ELR (cell line): ENCODE measurements at regions not wholly inside any gene's neighbourhood (a gene's known extent, or its start where the extent isn't known, plus 50 kb on each side); places are given as distances from the start of the nearest gene placed in this dataset.

Source experiments
- DNase-seq: peaks from one replicate; pipeline ENCODE4 v3.0.0-alpha.2; 2015; ENCODE audit warnings: low read depth

DNA sequence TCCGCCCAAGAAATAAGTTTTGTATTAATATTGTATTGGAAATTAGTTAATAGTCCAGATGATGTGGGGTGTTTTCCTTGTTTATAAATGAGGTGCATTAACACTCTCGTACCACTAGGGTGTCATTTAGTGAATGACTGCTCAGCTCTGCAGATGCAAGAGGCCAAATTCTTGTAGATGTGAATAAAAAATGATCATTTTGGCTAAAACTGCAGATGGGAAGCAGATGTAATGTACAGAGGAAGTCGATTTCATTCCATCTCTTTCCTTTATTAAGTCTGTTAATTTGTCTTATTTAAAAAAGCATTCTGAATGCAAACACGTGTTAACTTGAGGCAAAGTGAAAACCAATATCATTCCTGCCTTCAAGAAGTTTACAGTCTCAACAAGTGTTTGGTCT lies 108.1 kb downstream of the DHX15 start:
- peak; percentile 49 for DNase-seq

DNA sequence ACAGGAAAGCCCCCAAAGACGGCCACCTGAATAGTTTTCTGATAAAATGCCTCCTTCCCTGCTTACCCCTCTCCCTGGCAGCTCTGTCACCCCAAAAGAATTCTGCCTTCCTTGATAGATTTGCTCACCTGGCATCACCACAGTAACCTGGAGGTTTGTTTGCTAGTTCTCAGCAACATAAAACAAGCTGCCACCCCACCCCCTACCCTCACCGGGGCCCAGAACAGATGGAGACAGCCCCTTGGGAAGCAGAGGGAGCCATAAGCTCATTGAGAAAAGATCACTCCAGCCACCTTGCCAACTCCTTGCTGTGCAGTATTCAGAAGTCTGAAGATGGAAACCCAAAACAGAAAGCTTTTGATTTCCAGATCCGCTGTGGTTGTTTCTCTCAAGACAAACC lies 108.6 kb downstream of the DHX15 start:
- DNase-seq, result no peak

DNA sequence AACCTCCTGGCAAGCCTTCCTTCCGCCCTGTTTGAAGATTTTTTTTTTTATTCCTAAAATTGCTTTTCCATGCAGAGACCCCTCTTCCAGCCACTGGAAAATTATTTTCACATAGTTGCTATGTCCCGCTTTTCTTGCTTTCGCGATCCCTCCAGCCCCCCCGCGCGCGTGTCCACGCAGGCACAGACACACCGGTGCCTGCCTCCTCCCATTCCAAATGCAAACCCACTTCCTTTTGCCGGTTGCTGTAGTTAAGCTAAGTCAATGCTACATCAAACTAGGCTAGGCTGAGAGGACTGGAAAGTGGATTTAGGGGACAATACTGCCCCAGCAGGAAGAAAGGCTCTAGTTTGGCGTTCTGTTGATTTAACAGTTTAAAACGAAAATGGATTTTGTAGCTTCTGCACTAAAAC lies 111.0 kb downstream of the DHX15 start:
- peak; percentile 57 for DNase-seq

DNA sequence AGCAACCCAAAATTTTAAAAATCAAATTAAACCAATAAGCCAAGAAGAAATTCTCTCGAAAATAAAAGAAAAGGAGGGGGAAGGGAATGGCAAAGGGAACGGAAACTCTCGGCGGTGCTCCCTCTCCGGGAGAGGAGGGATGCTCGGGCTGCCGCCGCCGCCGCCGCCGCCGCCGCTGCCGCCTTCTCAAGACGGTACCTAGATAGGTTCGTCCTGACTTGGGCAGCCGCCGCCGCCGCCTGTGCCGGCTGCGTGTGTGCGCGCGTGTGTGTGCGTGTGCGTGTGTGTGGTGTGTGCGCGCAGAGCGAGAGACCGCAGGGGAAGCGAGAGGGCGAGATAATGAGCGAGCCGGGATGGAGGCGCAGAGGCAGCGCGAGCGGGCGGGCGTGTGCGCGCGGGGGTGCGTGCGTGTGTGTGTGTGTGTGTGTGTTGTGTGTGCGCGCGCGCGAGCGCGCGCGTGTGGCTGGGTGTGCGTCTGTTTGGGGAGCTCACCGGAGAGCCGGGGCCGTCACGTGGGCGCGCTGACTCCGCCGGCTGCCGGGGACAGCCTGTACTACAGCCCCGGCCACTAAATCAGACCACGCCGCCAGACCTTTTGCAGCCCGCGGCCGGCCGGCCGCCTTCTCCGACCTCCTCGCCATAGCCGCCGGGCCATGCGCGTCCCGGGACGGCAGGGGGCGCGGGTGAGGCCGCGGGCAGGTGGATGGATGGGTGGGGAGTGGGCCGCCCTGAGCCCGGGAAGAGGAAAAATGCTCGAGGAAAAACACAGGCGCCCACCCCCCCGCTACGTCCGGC lies 111.6 kb downstream of the DHX15 start:
- peak; percentile 82 for DNase-seq

DNA sequence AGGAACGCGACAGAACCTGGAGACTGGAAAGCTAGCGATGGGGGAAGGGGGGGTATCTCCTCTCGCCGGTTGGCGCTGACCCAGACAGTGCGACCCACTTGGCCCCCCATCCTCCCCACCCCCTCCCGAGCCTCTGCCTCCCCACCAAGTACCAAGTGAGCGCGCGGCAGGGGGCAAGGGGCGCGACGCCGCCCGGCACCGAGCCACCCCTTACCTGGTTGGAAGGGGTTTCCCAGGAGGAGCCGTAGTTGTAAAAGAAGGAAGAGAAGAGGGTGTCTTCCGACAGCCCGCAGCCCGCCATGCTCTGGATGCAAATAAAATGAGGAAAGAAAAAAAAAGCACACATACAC lies 112.2 kb downstream of the DHX15 start:
- no peak for DNase-seq

DNA sequence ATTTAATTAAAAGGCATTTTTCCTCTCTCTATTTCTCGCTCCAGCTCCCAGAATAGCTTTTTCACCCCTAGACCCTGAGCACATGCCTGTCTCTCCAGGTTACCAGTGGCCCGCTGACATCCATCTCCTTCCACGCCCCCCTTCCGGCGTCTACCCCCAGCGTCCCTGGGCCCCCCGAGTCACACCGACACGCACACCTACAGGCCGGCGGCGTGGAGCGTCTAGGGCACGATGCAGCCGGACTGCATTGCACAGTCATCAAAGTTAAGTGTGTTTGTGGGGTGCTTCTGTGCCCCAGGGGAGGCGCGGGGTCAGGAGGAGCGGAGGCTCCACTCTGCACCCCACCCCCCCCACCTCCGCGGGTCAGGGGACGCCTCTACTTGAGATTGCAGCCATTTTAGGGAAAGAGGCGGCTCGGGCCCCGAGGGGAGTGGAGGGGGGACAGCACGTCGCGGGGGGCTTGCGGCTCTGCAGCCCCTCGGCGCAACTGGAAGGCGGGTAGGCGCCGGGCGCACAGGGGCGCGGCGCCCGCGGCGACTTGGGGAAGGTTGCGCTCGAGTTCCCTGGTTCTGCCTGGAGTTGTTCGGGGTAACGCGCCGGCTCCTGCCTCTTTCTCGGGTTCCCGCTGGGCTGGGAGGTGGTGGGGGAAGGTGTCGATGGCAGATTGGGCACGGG lies 112.7 kb downstream of the DHX15 start:
- peak; percentile 34 for DNase-seq

DNA sequence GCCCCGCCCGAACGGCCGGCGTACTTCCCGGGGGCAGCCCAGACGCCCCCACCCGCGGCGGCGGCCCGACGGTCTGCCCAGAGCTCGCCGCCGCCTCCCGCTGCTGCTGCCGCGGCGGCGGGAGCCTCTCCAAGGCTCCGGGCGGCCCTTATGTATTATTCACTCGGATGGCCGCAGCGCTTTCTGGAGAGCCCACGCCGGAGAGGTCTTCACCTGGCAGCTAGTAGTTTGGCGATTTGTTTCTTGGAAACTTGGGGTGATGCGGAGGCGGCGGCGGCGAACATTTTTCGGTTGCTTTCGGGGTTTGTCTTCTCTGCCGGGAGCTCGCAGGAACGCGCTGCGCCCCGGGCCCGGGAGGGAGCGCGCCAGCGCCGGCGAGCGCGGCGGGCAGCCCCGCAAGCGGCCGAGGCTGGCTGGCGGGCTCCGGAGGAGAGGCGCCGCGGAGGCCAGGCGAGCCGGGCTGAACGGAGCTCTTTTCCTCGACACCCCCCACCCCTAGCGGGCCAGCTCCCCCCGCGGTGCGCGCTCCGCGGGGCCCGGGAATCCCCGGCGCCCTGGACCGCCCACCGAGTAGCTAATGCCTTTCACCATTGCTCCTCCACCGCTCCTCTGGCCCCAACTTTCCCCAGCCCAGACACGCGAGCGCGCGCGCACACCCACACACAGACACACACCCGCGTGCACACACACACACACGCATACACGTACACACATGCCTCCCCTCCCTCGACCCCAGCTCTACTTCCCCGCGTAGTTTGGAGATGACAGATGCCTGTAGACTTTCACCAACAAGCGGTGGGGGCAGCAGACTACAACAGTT lies 113.5 kb downstream of the DHX15 start:
- DNase-seq, result peak; percentile 55

DNA sequence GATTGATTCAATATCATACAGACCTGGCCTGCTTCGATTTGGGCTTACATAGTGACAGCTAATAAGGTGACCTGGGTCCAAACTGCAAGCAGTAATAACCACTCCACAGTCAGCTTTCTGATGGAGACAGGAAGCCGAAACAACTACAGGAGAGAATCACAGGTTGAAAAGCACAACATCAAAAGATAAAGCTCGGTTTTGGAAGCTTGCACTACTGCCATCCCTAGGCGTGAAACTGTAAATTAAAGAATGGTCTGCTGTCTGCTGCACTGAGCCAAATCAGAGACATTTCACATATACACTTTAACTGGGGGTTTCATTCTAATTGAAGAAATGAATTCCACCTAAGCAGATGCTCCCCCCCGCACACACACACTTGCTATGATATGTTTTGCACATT lies 116.3 kb downstream of the DHX15 start:
- no peak for DNase-seq

DNA sequence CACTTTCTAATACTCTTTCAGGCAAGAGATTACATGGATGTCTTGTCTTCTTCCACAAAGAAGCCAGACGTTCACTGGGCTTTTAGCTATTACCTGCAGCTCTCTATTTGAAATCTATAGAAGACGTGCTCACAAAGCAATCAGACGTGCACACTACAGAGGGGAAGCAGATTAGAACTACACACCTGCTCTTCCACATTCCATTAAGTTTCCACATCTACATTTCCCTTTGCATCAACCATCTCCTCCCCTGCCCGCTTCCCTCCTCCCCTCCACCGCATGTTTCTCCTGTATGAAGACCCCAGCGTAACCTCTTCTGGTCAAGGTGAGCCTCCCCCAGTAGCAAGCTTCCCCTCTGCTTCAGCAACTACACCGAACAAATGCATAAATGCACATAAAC lies 119.8 kb downstream of the DHX15 start:
- no peak for DNase-seq

DNA sequence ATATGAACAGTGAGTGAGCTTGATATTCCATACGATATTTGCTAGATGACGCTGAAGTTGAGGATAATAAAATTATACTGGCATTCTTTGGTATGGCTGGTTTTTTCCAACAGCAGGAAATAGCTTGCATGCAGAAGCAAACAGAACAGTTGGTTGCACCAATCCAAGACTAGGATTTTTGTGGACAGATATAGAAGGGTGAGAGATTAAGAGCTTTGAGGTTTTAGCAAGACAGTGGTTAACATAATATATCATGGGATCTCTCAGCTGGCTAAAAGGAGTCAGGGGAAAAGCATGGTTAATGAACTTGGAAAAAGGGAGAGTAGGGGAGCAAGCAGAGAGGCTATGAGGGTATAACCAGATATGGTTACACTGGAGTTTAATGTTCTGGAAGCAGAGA lies 127.9 kb downstream of the DHX15 start:
- no peak for DNase-seq

DNA sequence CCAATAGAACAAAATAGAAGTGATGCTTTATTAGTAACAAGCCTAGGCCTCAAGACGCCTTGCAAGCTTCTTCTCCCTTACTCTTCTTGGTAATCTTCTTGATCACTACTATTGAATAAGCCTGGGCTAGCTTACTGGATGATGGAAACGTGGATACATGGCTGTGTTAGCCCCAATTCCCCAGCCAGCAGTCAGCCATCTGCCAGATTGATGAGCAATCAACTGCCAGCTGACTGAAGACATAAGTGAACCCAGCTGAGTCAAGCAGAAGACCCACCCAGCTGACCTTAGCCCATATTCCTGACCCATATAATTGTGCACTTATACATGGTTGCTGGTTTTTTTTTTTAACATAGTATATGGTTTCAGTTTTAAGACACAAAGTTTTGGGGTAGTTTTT lies 130.4 kb downstream of the DHX15 start:
- no peak for DNase-seq

DNA sequence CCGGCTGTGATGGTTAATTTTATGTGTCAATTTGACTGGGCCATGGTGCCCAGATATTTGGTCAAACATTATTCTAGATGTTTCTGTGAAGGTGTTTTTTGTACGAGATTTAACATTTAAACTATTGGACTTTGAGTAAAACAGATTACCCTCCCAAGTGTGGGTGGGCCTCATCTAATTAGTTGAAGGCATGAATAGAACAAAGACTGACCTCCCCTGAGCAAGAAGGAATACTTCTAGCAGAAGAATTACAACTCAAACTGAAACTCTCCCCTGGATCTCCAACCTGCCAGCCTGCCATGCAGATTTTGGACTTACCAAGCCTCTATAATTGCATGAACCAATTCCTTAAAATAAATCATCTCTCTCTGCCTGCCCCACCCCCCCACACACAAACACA lies 132.5 kb downstream of the DHX15 start:
- no peak for DNase-seq

DNA sequence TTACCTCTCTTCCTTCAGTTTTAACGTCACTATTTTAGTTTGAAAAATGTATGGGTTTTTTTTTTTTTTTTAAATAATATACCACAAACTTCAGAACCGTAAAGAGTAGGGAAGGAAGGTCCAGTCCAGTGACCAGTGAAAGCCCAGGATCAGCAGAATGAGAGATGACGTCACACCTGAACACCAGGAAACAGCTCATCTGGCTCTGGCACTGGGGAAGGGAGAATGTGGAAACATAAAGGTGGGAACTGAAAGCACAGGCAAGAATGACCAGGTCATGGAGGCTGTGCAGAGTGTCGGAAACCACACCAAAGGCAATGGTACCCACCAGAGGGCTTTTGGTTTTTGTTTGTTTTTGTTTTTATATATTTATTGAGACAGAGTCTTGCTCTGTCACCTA lies 141.2 kb downstream of the DHX15 start:
- no peak for DNase-seq

DNA sequence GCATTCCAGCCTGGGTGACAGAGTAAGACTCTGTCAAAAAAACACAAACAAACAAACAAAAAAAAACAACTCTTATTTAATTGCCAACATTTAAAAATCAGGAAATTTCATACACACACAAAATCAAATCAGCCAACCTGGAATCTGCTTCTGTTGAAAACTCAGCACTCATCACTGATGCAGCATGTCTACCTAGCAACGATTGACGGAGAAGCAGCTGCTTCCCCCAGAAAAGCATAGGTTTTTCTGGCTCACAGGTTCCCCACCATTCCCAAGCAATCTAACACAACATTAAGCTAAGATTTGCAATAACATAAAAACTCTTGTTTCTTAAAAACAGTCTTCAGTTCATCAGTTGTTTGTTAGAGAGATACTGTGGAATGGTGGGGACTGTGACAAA lies 143.6 kb downstream of the DHX15 start:
- DNase-seq, result no peak

DNA sequence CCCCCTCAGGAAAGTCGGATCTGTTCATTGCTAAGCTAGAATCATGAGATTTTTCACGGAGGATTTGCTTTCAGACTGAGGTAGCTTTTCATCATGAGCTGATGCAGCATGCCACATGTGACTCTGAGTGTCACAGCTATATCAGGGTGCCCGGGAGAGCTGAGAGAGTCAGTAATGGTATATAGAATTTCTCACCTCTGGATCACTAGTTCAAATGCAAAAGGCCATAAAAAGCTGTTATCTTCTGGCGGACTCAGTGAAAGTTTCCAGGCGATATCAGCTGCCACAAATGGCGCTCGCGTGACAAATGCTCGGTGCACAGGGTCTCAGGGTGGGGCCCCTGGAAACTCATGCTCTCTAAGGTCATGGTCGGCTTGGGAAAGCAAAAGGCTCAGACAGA lies 150.1 kb downstream of the DHX15 start:
- DNase-seq, result no peak

DNA sequence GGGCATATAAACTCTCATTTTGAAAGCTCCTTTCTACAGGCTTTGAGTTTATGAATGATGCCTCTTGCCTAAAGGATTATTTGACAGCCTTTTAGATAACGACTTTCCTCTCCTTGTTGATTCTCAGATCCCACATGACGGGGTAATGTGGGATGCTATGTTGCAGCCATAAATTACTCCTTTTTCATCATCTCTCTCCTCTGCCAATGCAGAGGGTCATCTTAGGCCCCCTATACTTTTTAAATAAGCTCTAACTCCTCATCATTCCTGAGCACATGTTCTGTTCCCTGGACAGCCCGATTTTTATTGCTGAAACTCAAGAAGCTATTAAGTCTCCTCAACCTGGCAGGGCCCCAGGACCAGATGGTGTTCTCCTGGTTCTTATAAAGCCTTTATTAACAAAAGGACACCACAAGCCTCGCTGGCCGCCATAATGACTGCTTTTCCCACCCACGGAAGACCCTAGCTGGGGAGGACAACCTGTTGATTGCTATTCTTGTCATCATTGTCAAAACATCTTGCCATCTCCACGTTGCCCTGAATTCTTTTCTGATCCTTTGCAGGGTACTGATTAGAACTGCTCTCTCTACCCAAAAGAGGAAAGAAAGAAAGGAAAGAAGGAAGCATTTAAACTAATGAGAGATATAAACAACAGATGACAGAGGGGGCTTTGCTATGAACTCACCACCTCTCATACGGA lies 150.7 kb downstream of the DHX15 start:
- no peak for DNase-seq

DNA sequence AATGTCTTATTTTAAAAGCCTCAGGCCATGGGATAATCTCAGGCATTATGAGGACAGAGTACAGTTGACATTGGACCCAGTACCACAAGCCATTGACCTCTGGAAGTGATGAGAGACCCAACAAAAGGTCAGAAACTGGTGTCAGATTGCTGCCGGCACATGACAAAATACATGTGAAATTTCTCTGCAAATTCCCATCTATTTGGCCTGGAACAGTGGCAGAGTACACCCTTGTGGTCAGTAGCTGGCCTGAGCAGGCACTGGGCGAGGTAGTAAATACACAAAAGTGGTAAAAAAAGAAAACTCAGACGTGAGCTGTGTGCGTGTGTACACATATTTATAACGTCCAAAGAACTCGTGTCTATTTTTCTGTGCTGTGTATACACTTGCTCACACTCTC lies 155.5 kb downstream of the DHX15 start:
- no peak for DNase-seq

DNA sequence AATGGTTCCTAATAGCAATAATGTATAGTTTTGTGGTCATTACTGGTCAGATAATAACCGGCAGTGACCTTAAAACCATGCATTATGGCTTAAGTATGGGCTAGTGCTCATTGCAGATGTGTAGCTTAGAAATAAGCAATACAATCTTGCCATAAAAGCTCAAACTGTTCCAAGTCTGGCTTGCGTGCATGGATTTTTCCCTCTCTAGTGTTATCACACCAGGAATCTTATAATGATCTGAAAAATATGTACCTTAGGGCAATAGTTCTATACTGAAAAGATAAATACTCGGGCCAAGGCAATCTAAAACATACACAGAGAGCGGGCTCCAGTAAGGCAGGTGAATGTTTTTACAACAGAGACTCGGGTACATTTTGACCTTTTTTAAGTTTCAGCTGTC lies 157.8 kb downstream of the DHX15 start:
- DNase-seq, result no peak

DNA sequence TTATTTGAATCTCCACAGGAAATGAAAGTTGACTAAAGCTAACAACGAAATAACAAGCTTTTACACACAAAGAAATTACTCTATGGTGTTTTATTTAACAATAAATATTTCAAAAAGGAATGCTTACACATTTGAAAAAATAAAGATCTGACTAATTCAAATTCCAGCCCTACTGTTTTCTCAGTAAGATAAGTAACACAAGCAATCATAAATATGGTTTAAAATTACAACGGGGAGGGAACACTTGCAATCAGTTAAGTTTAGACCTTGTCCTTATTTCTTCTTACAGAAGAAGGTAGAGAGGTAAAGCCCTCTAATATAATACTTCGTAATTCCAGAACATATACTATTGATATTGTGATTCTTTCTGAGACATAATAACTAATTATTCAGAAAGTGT lies 158.5 kb downstream of the DHX15 start:
- no peak for DNase-seq

DNA sequence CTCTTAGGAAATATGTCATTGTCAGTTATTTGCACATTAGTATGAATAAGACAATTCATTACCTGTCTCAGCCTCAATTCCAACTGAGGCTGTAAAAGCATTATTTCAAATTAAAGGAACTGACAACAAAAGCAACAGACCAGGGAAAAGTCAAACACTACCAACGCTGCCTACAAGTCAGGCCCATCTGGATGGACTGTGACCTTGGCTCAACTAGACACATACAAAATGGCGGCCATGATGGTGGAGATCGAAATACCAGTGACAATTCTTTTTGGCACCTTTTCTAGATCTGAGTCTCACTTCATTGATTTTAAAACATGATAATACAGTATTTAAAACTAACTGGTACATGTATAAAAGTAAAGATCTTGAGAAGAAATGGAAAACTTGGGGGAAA lies 160.7 kb downstream of the DHX15 start:
- no peak for DNase-seq

DNA sequence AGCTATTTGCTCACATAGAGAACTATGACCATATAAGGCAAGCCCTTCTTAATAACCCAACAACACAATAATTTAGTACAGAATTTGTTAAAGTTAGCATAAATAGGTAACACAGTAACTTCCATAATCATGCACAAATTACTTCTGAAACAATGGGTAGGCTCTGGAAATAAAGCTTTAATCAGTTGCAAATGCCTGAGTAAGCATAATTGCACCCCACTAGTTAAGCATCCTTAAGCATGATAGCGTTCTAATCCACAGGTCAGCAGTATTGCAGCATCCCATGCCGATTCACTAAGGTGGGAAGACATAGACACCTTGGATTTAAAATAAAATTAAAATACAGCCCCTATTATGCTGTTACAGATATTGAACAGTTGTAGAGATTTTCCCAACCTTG lies 161.7 kb downstream of the DHX15 start:
- DNase-seq, result no peak
